ENCODE measurements at regions not wholly inside any gene's neighbourhood (a gene's known extent, or its start where the extent isn't known, plus 50 kb on each side); places are given as distances from the start of the nearest gene placed in this dataset.

GRCh38 chr4:162675661-162676060 lies 491.0 kb downstream of the NAF1 start:
- H3K4me3 ChIP-seq (ENCODE audit: low read depth, low read length), result no peak overlapping the region
- CTCF ChIA-PET, result no interaction called here
- DNase-seq (ENCODE audit: low read depth, low spot score), result no peak
- POLR2A ChIA-PET, result no interaction called here
- H3K27ac ChIP-seq (ENCODE audit: low read depth, low read length), result no peak overlapping the region
- TF ChIP-seq, protein P1, sequence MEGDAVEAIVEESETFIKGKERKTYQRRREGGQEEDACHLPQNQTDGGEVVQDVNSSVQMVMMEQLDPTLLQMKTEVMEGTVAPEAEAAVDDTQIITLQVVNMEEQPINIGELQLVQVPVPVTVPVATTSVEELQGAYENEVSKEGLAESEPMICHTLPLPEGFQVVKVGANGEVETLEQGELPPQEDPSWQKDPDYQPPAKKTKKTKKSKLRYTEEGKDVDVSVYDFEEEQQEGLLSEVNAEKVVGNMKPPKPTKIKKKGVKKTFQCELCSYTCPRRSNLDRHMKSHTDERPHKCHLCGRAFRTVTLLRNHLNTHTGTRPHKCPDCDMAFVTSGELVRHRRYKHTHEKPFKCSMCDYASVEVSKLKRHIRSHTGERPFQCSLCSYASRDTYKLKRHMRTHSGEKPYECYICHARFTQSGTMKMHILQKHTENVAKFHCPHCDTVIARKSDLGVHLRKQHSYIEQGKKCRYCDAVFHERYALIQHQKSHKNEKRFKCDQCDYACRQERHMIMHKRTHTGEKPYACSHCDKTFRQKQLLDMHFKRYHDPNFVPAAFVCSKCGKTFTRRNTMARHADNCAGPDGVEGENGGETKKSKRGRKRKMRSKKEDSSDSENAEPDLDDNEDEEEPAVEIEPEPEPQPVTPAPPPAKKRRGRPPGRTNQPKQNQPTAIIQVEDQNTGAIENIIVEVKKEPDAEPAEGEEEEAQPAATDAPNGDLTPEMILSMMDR (IDR thresholded peaks at IDR 0.05; ENCODE audit: low read depth, low read length), result no peak
- H3K9me3 ChIP-seq (ENCODE audit: control insufficient read depth, insufficient read depth, low read length), result peaks cover 15% of the 10 kb centered on the region
- no peaks in the 10 kb centered on the region for H3K27me3 ChIP-seq (ENCODE audit: control insufficient read depth, insufficient read depth, low read length)

DNA sequence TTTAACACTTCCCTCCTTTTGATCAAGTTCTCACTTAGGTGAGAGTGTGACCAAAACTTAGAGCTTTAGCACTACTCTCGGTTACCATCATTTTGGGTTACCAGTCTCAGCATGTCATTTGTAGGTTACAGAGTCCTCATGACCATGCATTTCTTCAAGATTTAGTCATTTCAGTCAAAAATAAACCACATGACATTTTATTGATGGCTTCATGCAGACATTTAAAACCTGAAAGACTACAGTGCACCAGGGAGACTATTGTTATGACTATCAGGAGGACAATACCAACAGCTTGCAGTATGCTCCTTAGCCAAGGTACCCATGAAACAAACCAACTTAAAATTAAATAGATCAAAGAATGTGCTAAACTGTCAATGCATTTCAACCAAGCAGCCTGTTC lies 498.1 kb upstream of the FSTL5 start:
- DNase-seq (ENCODE audit: low read depth, low spot score), result no peak
- no peaks in the 10 kb centered on the region; the same call in none of the 2 replicates for H3K9me3 ChIP-seq (ENCODE audit: control insufficient read depth, insufficient read depth, low read length)
- no peak overlapping the region for H3K4me3 ChIP-seq (ENCODE audit: low read depth, low read length)
- no peaks in the 10 kb centered on the region for H3K27me3 ChIP-seq (ENCODE audit: control insufficient read depth, insufficient read depth, low read length)
- TF ChIP-seq, protein P1 (IDR thresholded peaks at IDR 0.05; ENCODE audit: low read depth, low read length), result no peak
- POLR2A ChIA-PET, result no interaction called here
- CTCF ChIA-PET, result no interaction called here
- H3K27ac ChIP-seq (ENCODE audit: low read depth, low read length), result no peak overlapping the region

DNA sequence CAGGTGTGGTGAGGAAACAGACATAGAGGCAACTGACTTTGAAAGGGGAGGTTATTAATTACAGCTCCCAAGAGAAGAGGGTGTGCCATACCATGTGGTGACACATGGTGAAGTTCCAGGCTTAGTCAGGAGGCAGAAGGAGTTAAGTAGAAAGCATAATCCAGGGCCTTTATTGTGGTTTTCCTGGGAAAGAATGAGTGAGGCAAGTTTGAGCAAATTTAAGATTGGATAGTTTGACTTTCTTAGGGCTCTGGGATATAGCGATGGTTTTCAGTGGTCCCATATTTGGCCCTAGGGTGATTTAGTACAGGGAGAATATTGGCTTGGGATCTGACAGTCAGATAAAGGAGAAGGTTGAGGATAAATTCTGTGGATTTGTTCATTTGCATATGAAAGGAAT lies 495.9 kb upstream of the FSTL5 start:
- ChIA-PET CTCF (no interaction called here), POLR2A (no interaction called here)
- DNase-seq (ENCODE audit: low read depth, low spot score), result no peak
- Histone ChIP-seq H3K9me3 (ENCODE audit: control insufficient read depth, insufficient read depth, low read length) (no peaks in the 10 kb centered on the region; the same call in 1 of the 2 replicates), H3K27ac (ENCODE audit: low read depth, low read length) (no peak overlapping the region), H3K27me3 (ENCODE audit: control insufficient read depth, insufficient read depth, low read length) (no peaks in the 10 kb centered on the region), H3K4me3 (ENCODE audit: low read depth, low read length) (no peak overlapping the region)
- TF ChIP-seq, protein P1 (IDR thresholded peaks at IDR 0.05; ENCODE audit: low read depth, low read length), result no peak

GRCh38 chr4:162657966-162658365 lies 494.2 kb upstream of the FSTL5 start:
- CTCF ChIA-PET, result no interaction called here
- H3K4me3 ChIP-seq (ENCODE audit: low read depth, low read length), result no peak overlapping the region
- POLR2A ChIA-PET, result no interaction called here
- TF ChIP-seq, protein P1 (IDR thresholded peaks at IDR 0.05; ENCODE audit: low read depth, low read length), result no peak
- no peaks in the 10 kb centered on the region for H3K27me3 ChIP-seq (ENCODE audit: control insufficient read depth, insufficient read depth, low read length)
- H3K27ac ChIP-seq (ENCODE audit: low read depth, low read length), result no peak overlapping the region
- no peaks in the 10 kb centered on the region; the same call in none of the 2 replicates for H3K9me3 ChIP-seq (ENCODE audit: control insufficient read depth, insufficient read depth, low read length)
- no peak for DNase-seq (ENCODE audit: low read depth, low spot score)

DNA sequence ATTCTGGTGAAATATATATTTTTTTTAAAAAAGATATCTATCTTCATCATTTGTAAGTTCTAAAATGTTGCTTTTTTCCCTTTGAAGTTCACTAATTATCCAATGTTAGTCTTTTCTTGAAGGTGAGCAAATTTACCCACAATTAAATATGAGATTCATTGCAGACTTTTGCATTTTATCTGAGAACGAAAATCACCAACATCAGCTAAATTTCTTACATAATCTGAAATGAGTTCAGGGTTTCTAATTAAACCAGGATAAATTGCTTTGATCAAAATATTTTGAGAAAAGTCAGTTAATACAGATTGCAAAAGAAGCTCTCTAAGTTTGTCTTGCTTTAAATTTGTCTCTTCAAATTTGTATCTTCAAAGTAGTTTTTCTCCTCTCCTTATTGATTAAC lies 486.4 kb upstream of the FSTL5 start:
- CTCF ChIA-PET, result no interaction called here
- no peaks in the 10 kb centered on the region for H3K27me3 ChIP-seq (ENCODE audit: control insufficient read depth, insufficient read depth, low read length)
- TF ChIP-seq, protein P1 (IDR thresholded peaks at IDR 0.05; ENCODE audit: low read depth, low read length), result no peak
- no peak overlapping the region for H3K4me3 ChIP-seq (ENCODE audit: low read depth, low read length)
- H3K27ac ChIP-seq (ENCODE audit: low read depth, low read length), result no peak overlapping the region
- POLR2A ChIA-PET, result no interaction called here
- no peak for DNase-seq (ENCODE audit: low read depth, low spot score)
- peaks cover 11% of the 10 kb centered on the region for H3K9me3 ChIP-seq (ENCODE audit: control insufficient read depth, insufficient read depth, low read length)

Measured in AG04450 (cell line).